ENCODE measurements at regions not wholly inside any gene's neighbourhood (a gene's known extent, or its start where the extent isn't known, plus 50 kb on each side); places are given as distances from the start of the nearest gene placed in this dataset.

- H3K9me3 ChIP-seq (ENCODE audit: low read length): no peaks in the 10 kb centered on the region
- H3K79me2 ChIP-seq (ENCODE audit: low read length): no peaks in the 10 kb centered on the region
- DNase-seq (no peak), ATAC-seq (no peak)
- ChIA-PET POLR2A (ENCODE audit: unreplicated experiment) (no interaction called here), CTCF (no interaction called here)
- no peaks in the 10 kb centered on the region for H4K20me1 ChIP-seq (ENCODE audit: low read length)
- H3K9ac ChIP-seq (ENCODE audit: low read length): no peak overlapping the region
- no peaks in the 10 kb centered on the region for H3K4me1 ChIP-seq (ENCODE audit: insufficient read depth, low read length)
- no peaks in the 10 kb centered on the region for H3F3A ChIP-seq (ENCODE audit: low read length, unreplicated experiment)
- BruUV-seq (replicated peaks): no TSS peak
- H2AFZ ChIP-seq (ENCODE audit: low read length): no peak overlapping the region
- H3K27me3 ChIP-seq (ENCODE audit: low read length): no peaks in the 10 kb centered on the region
- intact Hi-C loops (cut with micrococcal nuclease): no loop called here
- no peaks in the 10 kb centered on the region for H3K9me2 ChIP-seq (replicated peaks; ENCODE audit: low read length)
- no peaks in the 10 kb centered on the region for H3K36me3 ChIP-seq (ENCODE audit: low read depth, low read length)
- H3K27ac ChIP-seq (ENCODE audit: low read length): no peak overlapping the region
- H3K4me3 ChIP-seq (ENCODE audit: low read length): no peak overlapping the region
- no peak overlapping the region for H3K4me2 ChIP-seq (ENCODE audit: low read length)
- no peak for TF ChIP-seq EZH2phosphoT487 (IDR thresholded peaks at IDR 0.05; ENCODE audit: borderline replicate concordance, low read length)
- TF ChIP-seq EZH2 (IDR thresholded peaks at IDR 0.05; ENCODE audit: low read length, unreplicated experiment): no peak
- TF ChIP-seq CTCF (conservative IDR thresholded peaks at IDR 0.05; ENCODE audit: low read depth, low read length): no peak
Observed at GRCh38 chr1:218750216-218750970, 405.3 kb downstream of the TGFB2 start.

GRCh38 chr1:218751208-218751948 is 406.2 kb downstream of the TGFB2 start:
- no peaks in the 10 kb centered on the region for H3K27me3 ChIP-seq (ENCODE audit: low read length)
- no peaks in the 10 kb centered on the region for H3K79me2 ChIP-seq (ENCODE audit: low read length)
- peak; percentile 21 for DNase-seq
- intact Hi-C loops (cut with micrococcal nuclease): no loop called here
- no peak overlapping the region for H3K27ac ChIP-seq (ENCODE audit: low read length)
- H3K36me3 ChIP-seq (ENCODE audit: low read depth, low read length): no peaks in the 10 kb centered on the region
- no peak overlapping the region for H3K4me3 ChIP-seq (ENCODE audit: low read length)
- H3K4me2 ChIP-seq (ENCODE audit: low read length): no peak overlapping the region
- no peak overlapping the region for H2AFZ ChIP-seq (ENCODE audit: low read length)
- no peaks in the 10 kb centered on the region for H3K9me2 ChIP-seq (replicated peaks; ENCODE audit: low read length)
- no peaks in the 10 kb centered on the region for H3K4me1 ChIP-seq (ENCODE audit: insufficient read depth, low read length)
- no peak for TF ChIP-seq CTCF (conservative IDR thresholded peaks at IDR 0.05; ENCODE audit: low read depth, low read length)
- TF ChIP-seq EZH2 (IDR thresholded peaks at IDR 0.05; ENCODE audit: low read length, unreplicated experiment): no peak
- no peak for TF ChIP-seq EZH2phosphoT487 (IDR thresholded peaks at IDR 0.05; ENCODE audit: borderline replicate concordance, low read length)
- H3K9ac ChIP-seq (ENCODE audit: low read length): no peak overlapping the region
- BruUV-seq (replicated peaks): no TSS peak
- no peaks in the 10 kb centered on the region for H4K20me1 ChIP-seq (ENCODE audit: low read length)
- CTCF ChIA-PET: no interaction called here
- H3F3A ChIP-seq (ENCODE audit: low read length, unreplicated experiment): no peaks in the 10 kb centered on the region
- POLR2A ChIA-PET (ENCODE audit: unreplicated experiment): no interaction called here
- no peak for ATAC-seq
- no peaks in the 10 kb centered on the region for H3K9me3 ChIP-seq (ENCODE audit: low read length)

GRCh38 chr1:218752126-218752525 is 407.0 kb downstream of the TGFB2 start:
- no peaks in the 10 kb centered on the region for H3K9me3 ChIP-seq (ENCODE audit: low read length)
- ChIA-PET POLR2A (ENCODE audit: unreplicated experiment) (interaction anchor here (0.6 kb wide), 1 partner anchor 1710 kb away, joined by 4 read pairs; no protein-coding TSS in a partner anchor), CTCF (no interaction called here)
- H3K9ac ChIP-seq (ENCODE audit: low read length): no peak overlapping the region
- no peaks in the 10 kb centered on the region for H3F3A ChIP-seq (ENCODE audit: low read length, unreplicated experiment)
- no peak for TF ChIP-seq EZH2 (IDR thresholded peaks at IDR 0.05; ENCODE audit: low read length, unreplicated experiment)
- no peak for TF ChIP-seq EZH2phosphoT487 (IDR thresholded peaks at IDR 0.05; ENCODE audit: borderline replicate concordance, low read length)
- TF ChIP-seq CTCF (conservative IDR thresholded peaks at IDR 0.05; ENCODE audit: low read depth, low read length): no peak
- no peaks in the 10 kb centered on the region for H3K27me3 ChIP-seq (ENCODE audit: low read length)
- no peaks in the 10 kb centered on the region for H4K20me1 ChIP-seq (ENCODE audit: low read length)
- intact Hi-C loops (cut with micrococcal nuclease): no loop called here
- H3K36me3 ChIP-seq (ENCODE audit: low read depth, low read length): no peaks in the 10 kb centered on the region
- no peaks in the 10 kb centered on the region for H3K79me2 ChIP-seq (ENCODE audit: low read length)
- H3K4me3 ChIP-seq (ENCODE audit: low read length): no peak overlapping the region
- no peak for ATAC-seq
- no peak overlapping the region for H3K4me2 ChIP-seq (ENCODE audit: low read length)
- H3K9me2 ChIP-seq (replicated peaks; ENCODE audit: low read length): no peaks in the 10 kb centered on the region
- H2AFZ ChIP-seq (ENCODE audit: low read length): no peak overlapping the region
- DNase-seq: no peak
- H3K27ac ChIP-seq (ENCODE audit: low read length): no peak overlapping the region
- H3K4me1 ChIP-seq (ENCODE audit: insufficient read depth, low read length): no peaks in the 10 kb centered on the region
- BruUV-seq (replicated peaks): no TSS peak
